Gastrocnemius medialis (tissue), 4 donors: ENCODE measurements at regions not wholly inside any gene's neighbourhood (a gene's known extent, or its start where the extent isn't known, plus 50 kb on each side); places are given as distances from the start of the nearest gene placed in this dataset.

Experiments used
- POLR2A ChIP-seq, 2 donors: fragments of 450-650 bp; IDR thresholded peaks; one replicate each; pipeline ENCODE4 v1.6.1; 2017; ENCODE audit warnings: antibody characterized with exemption in 2 of 2, mild to moderate bottlenecking in 2 of 2, moderate library complexity in 2 of 2
- TF ChIP-seq, protein P1 (sequence below), 5 experiments: fragments of 450-650 bp in 3 of 5; fragments of 200-600 bp in 2 of 5; sonication (generic) in 2 of 5; IDR thresholded peaks in 4 of 5; conservative IDR thresholded peaks in 1 of 5; 1 replicate in 4 of 5; 2 replicates in 1 of 5; pipeline ENCODE4 v1.5.1; 2016 to 2019; ENCODE audit warnings: antibody characterized with exemption in 5 of 5, mild to moderate bottlenecking in 3 of 5, moderate library complexity in 3 of 5

DNA sequence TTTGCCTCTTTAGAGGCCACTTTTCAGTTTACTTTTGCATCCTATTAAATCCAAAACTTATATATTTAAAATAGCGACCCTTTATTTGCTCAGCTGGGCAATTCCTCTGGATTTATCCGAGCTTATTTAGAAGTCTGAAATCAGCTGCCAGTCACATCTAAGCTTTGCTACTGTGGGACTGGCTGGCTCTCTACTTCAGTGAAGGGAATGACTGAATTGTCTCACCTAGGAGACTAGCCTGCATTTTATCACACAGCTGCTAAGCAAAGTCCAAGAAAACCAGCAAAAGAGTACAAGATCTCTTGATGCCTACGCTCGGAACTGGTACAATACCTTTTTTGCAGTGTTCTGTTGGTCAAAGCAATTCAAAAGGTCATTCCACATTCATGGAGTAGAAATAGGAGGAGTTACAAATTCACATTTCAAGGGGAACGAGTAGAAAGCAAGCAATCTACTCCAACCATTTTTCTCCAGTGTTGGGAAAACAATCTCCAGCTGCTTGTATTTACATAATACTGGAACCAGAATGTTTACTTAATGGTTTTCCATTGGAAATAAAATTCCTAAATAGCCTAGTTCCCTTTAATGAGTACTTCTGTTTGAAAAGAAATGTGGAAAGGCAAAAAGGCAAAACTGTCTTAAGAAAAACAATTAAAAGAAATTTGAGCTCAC is 160.2 kb downstream of the MAGEB5 start:
- TF ChIP-seq, protein P1, sequence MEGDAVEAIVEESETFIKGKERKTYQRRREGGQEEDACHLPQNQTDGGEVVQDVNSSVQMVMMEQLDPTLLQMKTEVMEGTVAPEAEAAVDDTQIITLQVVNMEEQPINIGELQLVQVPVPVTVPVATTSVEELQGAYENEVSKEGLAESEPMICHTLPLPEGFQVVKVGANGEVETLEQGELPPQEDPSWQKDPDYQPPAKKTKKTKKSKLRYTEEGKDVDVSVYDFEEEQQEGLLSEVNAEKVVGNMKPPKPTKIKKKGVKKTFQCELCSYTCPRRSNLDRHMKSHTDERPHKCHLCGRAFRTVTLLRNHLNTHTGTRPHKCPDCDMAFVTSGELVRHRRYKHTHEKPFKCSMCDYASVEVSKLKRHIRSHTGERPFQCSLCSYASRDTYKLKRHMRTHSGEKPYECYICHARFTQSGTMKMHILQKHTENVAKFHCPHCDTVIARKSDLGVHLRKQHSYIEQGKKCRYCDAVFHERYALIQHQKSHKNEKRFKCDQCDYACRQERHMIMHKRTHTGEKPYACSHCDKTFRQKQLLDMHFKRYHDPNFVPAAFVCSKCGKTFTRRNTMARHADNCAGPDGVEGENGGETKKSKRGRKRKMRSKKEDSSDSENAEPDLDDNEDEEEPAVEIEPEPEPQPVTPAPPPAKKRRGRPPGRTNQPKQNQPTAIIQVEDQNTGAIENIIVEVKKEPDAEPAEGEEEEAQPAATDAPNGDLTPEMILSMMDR (IDR thresholded peaks at IDR 0.05 in 4 of 5, conservative IDR thresholded peaks at IDR 0.05 in 1 of 5), result no peak
- TF ChIP-seq POLR2A (IDR thresholded peaks at IDR 0.05), result no peak
